GM12878 (cell line): ENCODE measurements at regions not wholly inside any gene's neighbourhood (a gene's known extent, or its start where the extent isn't known, plus 50 kb on each side); places are given as distances from the start of the nearest gene placed in this dataset.

Source experiments
- ATAC-seq: fragments of 200-7000 bp; cut with Tn5 transposase; 3 replicates; pipeline ENCODE4 v1.9.1; 2020; ENCODE audit warnings: mild to moderate bottlenecking, moderate library complexity
- BruUV-seq: library from RNA; stranded (reverse); fragments of 400-500 nt; replicated peaks from 2 replicates; lab custom pipeline; 2021; lab: Mats Ljungman, UMichigan
- CTCF ChIA-PET: fragments of 300-600 bp; sonication (Branson Sonifier 250); formaldehyde crosslinking; extraction: SDS; loops from one replicate; lab custom pipeline; 2021; ENCODE audit warnings: inconsistent platforms; lab: Yijun Ruan, JAX
- POLR2A ChIA-PET: fragments of 350-600 bp; formaldehyde crosslinking; extraction: SDS; loops from one replicate; lab custom pipeline; 2021; ENCODE audit warnings: inconsistent platforms; lab: Charles Lee
- RAD21 ChIA-PET: fragments of 300-600 bp; sonication (Branson Sonifier 250); formaldehyde crosslinking; loops from one replicate; lab custom pipeline; 2023; ENCODE audit warnings: antibody characterized with exemption; ENCODE audit not compliant: unreplicated experiment; lab: Charles Lee
- SMC1A ChIA-PET: fragments of 300-600 bp; sonication (Branson Sonifier 250); formaldehyde crosslinking; loops from one replicate; lab custom pipeline; 2023; ENCODE audit not compliant: unreplicated experiment, uncharacterized antibody; lab: Charles Lee
- DNase-seq: peaks from one replicate; pipeline ENCODE4 v3.0.0-alpha.2; 2011; ENCODE audit warnings: low read depth, low spot score
- FAIRE-seq: peaks from 3 replicates; lab custom pipeline; 2011; peaks lifted over from hg19 to GRCh38; lab: Jason Lieb, UNC
- H2AFZ ChIP-seq: 2 replicates; pipeline ENCODE4 v1.6.0; 2011; ENCODE audit warnings: low read depth, low read length, control low read depth; ENCODE audit not compliant: control insufficient read depth
- H3K27ac ChIP-seq: 2 replicates; pipeline ENCODE4 v1.5.1; 2011; ENCODE audit warnings: control low read depth; ENCODE audit not compliant: control insufficient read depth, insufficient read depth
- H3K27me3 ChIP-seq, 2 experiments: replicated peaks in 1 of 2; 2 replicates each; pipeline versions ENCODE4 v1.6.0 to v1.6.1; 2011; ENCODE audit warnings: low read length in 1 of 2; ENCODE audit not compliant: control insufficient read depth in 2 of 2, insufficient read depth in 2 of 2
- H3K36me3 ChIP-seq, 2 experiments: 2 replicates each; pipeline ENCODE4 v1.5.1; 2011; ENCODE audit warnings: low read length in 1 of 2; ENCODE audit not compliant: control insufficient read depth in 2 of 2, insufficient read depth in 2 of 2
- H3K4me1 ChIP-seq: 2 replicates; pipeline ENCODE4 v1.6.1; 2011; ENCODE audit warnings: mild to moderate bottlenecking, low read length, moderate library complexity, mixed read lengths; ENCODE audit not compliant: control insufficient read depth, insufficient read depth
- H3K4me2 ChIP-seq: 2 replicates; pipeline ENCODE4 v1.6.0; 2011; ENCODE audit warnings: control low read depth; ENCODE audit not compliant: control insufficient read depth, insufficient read depth
- H3K4me3 ChIP-seq: fragments of 200-600 bp; sonication (generic); 2 replicates; pipeline ENCODE4 v1.5.1; 2016
- H3K79me2 ChIP-seq: 2 replicates; pipeline ENCODE4 v1.6.0; 2011; ENCODE audit warnings: low read length; ENCODE audit not compliant: control insufficient read depth, insufficient read depth
- H3K9ac ChIP-seq: 2 replicates; pipeline ENCODE4 v1.8.0; 2011; ENCODE audit warnings: low read length, control low read depth, mixed read lengths; ENCODE audit not compliant: control insufficient read depth, insufficient read depth
- H3K9me3 ChIP-seq: replicated peaks from 3 replicates; pipeline ENCODE4 v1.5.1; 2011; ENCODE audit warnings: mild to moderate bottlenecking, low read length; ENCODE audit not compliant: control insufficient read depth, insufficient read depth
- H4K20me1 ChIP-seq: 2 replicates; pipeline ENCODE4 v1.6.0; 2011; ENCODE audit not compliant: control insufficient read depth, insufficient read depth
- ASH2L ChIP-seq: fragments of 300-600, 200-600 bp; sonication (generic); IDR thresholded peaks from 2 replicates; pipeline ENCODE4 v1.6.1; 2017; ENCODE audit warnings: low read depth, mild to moderate bottlenecking, borderline replicate concordance
- BCL11A ChIP-seq: IDR thresholded peaks from 2 replicates; pipeline ENCODE4 v1.6.1; 2011; ENCODE audit warnings: low read depth, low read length
- BRCA1 ChIP-seq: IDR thresholded peaks from 2 replicates; pipeline ENCODE4 v1.6.1; 2011; ENCODE audit warnings: low read depth, low read length, improper control_type of control experiment
- CHD4 ChIP-seq: fragments of 200-600 bp; sonication (generic); IDR thresholded peaks from 2 replicates; pipeline ENCODE4 v1.6.1; 2016; ENCODE audit warnings: mild to moderate bottlenecking
- ESRRA ChIP-seq: IDR thresholded peaks from 2 replicates; pipeline ENCODE4 v1.6.1; 2012; ENCODE audit warnings: mild to moderate bottlenecking, low read length, improper control_type of control experiment
- ETV6 ChIP-seq, 2 experiments: fragments of 450-650 bp in 1 of 2; IDR thresholded peaks in 1 of 2; conservative IDR thresholded peaks in 1 of 2; 2 replicates each; pipeline ENCODE4 v1.6.1; 2014; ENCODE audit warnings: antibody characterized with exemption in 1 of 2, borderline replicate concordance in 1 of 2, low read depth in 1 of 2, mild to moderate bottlenecking in 1 of 2, moderate library complexity in 1 of 2
- KAT2A ChIP-seq: conservative IDR thresholded peaks from 2 replicates; pipeline ENCODE4 v1.6.1; 2011; ENCODE audit warnings: low read depth, low read length; ENCODE audit not compliant: control insufficient read depth
- MTA2 ChIP-seq: fragments of 450-650 bp; IDR thresholded peaks from 2 replicates; pipeline ENCODE4 v1.6.1; 2016; ENCODE audit warnings: low read depth, mild to moderate bottlenecking, moderate library complexity
- NBN ChIP-seq: fragments of 450-650 bp; IDR thresholded peaks from 2 replicates; pipeline ENCODE4 v1.6.1; 2016
- POU2F2 ChIP-seq: IDR thresholded peaks from 3 replicates; pipeline ENCODE4 v1.6.1; 2011; ENCODE audit warnings: low read depth, mild to moderate bottlenecking, low read length, borderline replicate concordance
- RB1 ChIP-seq: fragments of 450-650 bp; formaldehyde crosslinking; IDR thresholded peaks from 2 replicates; pipeline ENCODE4 v1.6.1; 2017; ENCODE audit warnings: mild to moderate bottlenecking, borderline replicate concordance
- RELA ChIP-seq: fragments of 450-650 bp; IDR thresholded peaks from 2 replicates; pipeline ENCODE4 v1.8.0; 2014; ENCODE audit warnings: borderline replicate concordance; ENCODE audit not compliant: partially characterized antibody
- SREBF2 ChIP-seq: IDR thresholded peaks from 2 replicates; pipeline ENCODE4 v1.6.1; 2012; ENCODE audit warnings: mild to moderate bottlenecking, low read length
- SUPT20H ChIP-seq: IDR thresholded peaks from 2 replicates; pipeline ENCODE4 v1.6.1; 2011; ENCODE audit warnings: low read depth, mild to moderate bottlenecking, low read length, moderate library complexity, borderline replicate concordance; ENCODE audit not compliant: control insufficient read depth
- TCF12 ChIP-seq: IDR thresholded peaks from 2 replicates; pipeline ENCODE4 v1.6.1; 2011; ENCODE audit warnings: low read depth, mild to moderate bottlenecking, low read length
- USF2 ChIP-seq: IDR thresholded peaks from 2 replicates; pipeline ENCODE4 v1.6.1; 2011; ENCODE audit warnings: low read depth, low read length, improper control_type of control experiment, borderline replicate concordance
- YY1 ChIP-seq: IDR thresholded peaks from 2 replicates; pipeline ENCODE4 v1.6.1; 2011; ENCODE audit warnings: low read depth, mild to moderate bottlenecking, low read length
- ZNF217 ChIP-seq: fragments of 450-650 bp; IDR thresholded peaks from 2 replicates; pipeline ENCODE4 v1.6.1; 2017; ENCODE audit warnings: antibody characterized with exemption, mild to moderate bottlenecking
- WGBS: methylation state at CpG from one replicate; pipeline ENCODE4 v1.1.6; 2016; ENCODE audit warnings: low lambda C conversion rate; ENCODE audit not compliant: insufficient replicate concordance, insufficient coverage; ENCODE audit errors: missing lambda C conversion rate; 5-methylcytosine and 5-hydroxymethylcytosine counted together
- in situ Hi-C: fragments of 300-500 bp; cut with MboI; formaldehyde crosslinking; loops from 9 replicates; pipeline ENCODE4 v1.14.3; 2018; ENCODE audit warnings: mixed read lengths
- intact Hi-C: fragments of 100-400 bp; cut with micrococcal nuclease; formaldehyde crosslinking; loops from one replicate; pipeline ENCODE4 v1.14.2; 2022; ENCODE audit not compliant: unreplicated experiment

GRCh38 chr15:37783290-37783689 is 151.2 kb upstream of the TMCO5A start:
- in situ Hi-C loops: no loop called here
- Histone ChIP-seq H3K36me3 (no peaks in the 10 kb centered on the region), H3K27ac (no peak overlapping the region), H2AFZ (no peak overlapping the region), H3K9ac (no peak overlapping the region), H3K4me3 (no peak overlapping the region), H3K27me3 (no peaks in the 10 kb centered on the region), H3K79me2 (no peaks in the 10 kb centered on the region)
- ATAC-seq (no peak), FAIRE-seq (no peak)
- WGBS: 28% methylated on average over 2 of the region's 2 CpGs
- POLR2A ChIA-PET: no interaction called here
- no TSS peak for BruUV-seq
- RAD21 ChIA-PET: no interaction called here
- TF ChIP-seq ZNF217 (no peak), BRCA1 (no peak), MTA2 (no peak), CHD4 (no peak), KAT2A (no peak), YY1 (no peak), SREBF2 (no peak), POU2F2 (no peak), RB1 (no peak), SUPT20H (no peak), TCF12 (no peak), USF2 (no peak), ETV6 (conservative IDR thresholded peaks at IDR 0.05 in 1 of 2, IDR thresholded peaks at IDR 0.05 in 1 of 2; ENCODE audit: borderline replicate concordance in 1 of 2, low read depth in 1 of 2) (no peak), ESRRA (no peak), NBN (no peak), ASH2L (no peak), BCL11A (no peak), RELA (no peak)
- TF ChIP-seq, all 136 proteins: peak for 0
- ChIA-PET CTCF (interaction anchor here (1.0 kb wide), 1 partner anchor 39 kb away, joined by 3 read pairs; no protein-coding TSS in a partner anchor), SMC1A (no interaction called here)
- intact Hi-C loops: no loop called here
- DNase-seq: no peak
- Histone ChIP-seq H3K4me2 (no peak overlapping the region), H3K9me3 (no peaks in the 10 kb centered on the region), H4K20me1 (no peaks in the 10 kb centered on the region), H3K4me1 (no peaks in the 10 kb centered on the region)
